ENCODE measurements at regions not wholly inside any gene's neighbourhood (a gene's known extent, or its start where the extent isn't known, plus 50 kb on each side); places are given as distances from the start of the nearest gene placed in this dataset.

GRCh38 chr16:80122115-80122514 is 418.7 kb upstream of the DYNLRB2 start:
- Mint-ChIP-seq H3K4me1 (no peaks in the 10 kb centered on the region), H3K9me3 (no peaks in the 10 kb centered on the region), H3K4me3 (no peak overlapping the region), H3K27me3 (peaks cover 34% of the 10 kb centered on the region), H3K27ac (no peak overlapping the region), H3K36me3 (ENCODE audit: low read depth) (no peaks in the 10 kb centered on the region)
- ATAC-seq (replicated peaks), result no peak

GRCh38 chr16:80121522-80121909 is 419.3 kb upstream of the DYNLRB2 start:
- Mint-ChIP-seq H3K27me3 (peaks cover 34% of the 10 kb centered on the region), H3K4me1 (no peaks in the 10 kb centered on the region)
- ATAC-seq (replicated peaks), result no peak

GRCh38 chr16:80120899-80121521 is 419.8 kb upstream of the DYNLRB2 start:
- ATAC-seq (replicated peaks), result no peak
- H3K4me1 Mint-ChIP-seq, result no peaks in the 10 kb centered on the region
- no peak overlapping the region for H3K4me3 Mint-ChIP-seq
- peaks cover 34% of the 10 kb centered on the region for H3K27me3 Mint-ChIP-seq
- H3K36me3 Mint-ChIP-seq (ENCODE audit: low read depth), result no peaks in the 10 kb centered on the region
- H3K9me3 Mint-ChIP-seq, result no peaks in the 10 kb centered on the region
- no peak overlapping the region for H3K27ac Mint-ChIP-seq

More at GRCh38 chr16:80121522-80121909, 419.3 kb upstream of the DYNLRB2 start:
- Mint-ChIP-seq H3K9me3 (no peaks in the 10 kb centered on the region), H3K27ac (no peak overlapping the region), H3K4me3 (no peak overlapping the region), H3K36me3 (ENCODE audit: low read depth) (no peaks in the 10 kb centered on the region)

- no peak for ATAC-seq (replicated peaks)
- Mint-ChIP-seq H3K4me3 (no peak overlapping the region), H3K27ac (no peak overlapping the region), H3K9me3 (no peaks in the 10 kb centered on the region), H3K4me1 (no peaks in the 10 kb centered on the region), H3K27me3 (peaks cover 31% of the 10 kb centered on the region), H3K36me3 (ENCODE audit: low read depth) (no peaks in the 10 kb centered on the region)
Measured at GRCh38 chr16:80117556-80118130, 423.1 kb upstream of the DYNLRB2 start.

DNA sequence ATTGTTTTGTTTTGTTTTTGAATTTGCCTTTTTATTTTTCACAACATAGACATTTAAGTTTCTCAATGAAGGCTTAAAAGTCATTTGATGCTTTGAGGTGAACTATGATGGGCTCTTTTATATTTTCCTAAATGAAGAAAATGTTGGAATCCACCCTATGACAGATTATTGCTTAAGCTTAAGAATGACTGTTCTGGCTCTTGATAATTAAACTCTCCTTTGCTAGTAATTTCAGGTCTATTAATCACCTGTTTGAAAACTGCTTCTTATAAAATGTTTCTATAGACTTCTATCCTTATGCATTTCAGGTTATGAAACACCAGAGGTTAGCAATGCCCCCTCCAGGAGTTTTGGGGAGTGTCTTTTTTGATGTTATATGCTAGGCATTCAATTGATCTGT is 424.1 kb upstream of the DYNLRB2 start:
- Mint-ChIP-seq H3K27ac (no peak overlapping the region), H3K27me3 (peaks cover 30% of the 10 kb centered on the region), H3K9me3 (no peaks in the 10 kb centered on the region), H3K4me1 (no peaks in the 10 kb centered on the region), H3K36me3 (ENCODE audit: low read depth) (no peaks in the 10 kb centered on the region), H3K4me3 (no peak overlapping the region)
- ATAC-seq (replicated peaks), result no peak

- ATAC-seq (replicated peaks), result no peak
- Mint-ChIP-seq H3K27ac (no peak overlapping the region), H3K4me3 (no peak overlapping the region), H3K27me3 (peaks cover 26% of the 10 kb centered on the region), H3K9me3 (peaks cover 4% of the 10 kb centered on the region), H3K4me1 (no peaks in the 10 kb centered on the region), H3K36me3 (ENCODE audit: low read depth) (no peaks in the 10 kb centered on the region)
Measured at GRCh38 chr16:80114699-80115098, 426.1 kb upstream of the DYNLRB2 start.

GRCh38 chr16:80113873-80114574 is 426.8 kb upstream of the DYNLRB2 start:
- ATAC-seq (replicated peaks), result no peak
- peaks cover 21% of the 10 kb centered on the region for H3K27me3 Mint-ChIP-seq
- H3K4me3 Mint-ChIP-seq, result no peak overlapping the region
- peaks cover 4% of the 10 kb centered on the region for H3K9me3 Mint-ChIP-seq
- H3K4me1 Mint-ChIP-seq, result no peaks in the 10 kb centered on the region
- no peak overlapping the region for H3K27ac Mint-ChIP-seq
- no peaks in the 10 kb centered on the region for H3K36me3 Mint-ChIP-seq (ENCODE audit: low read depth)

GRCh38 chr16:80109581-80109980 is 431.2 kb upstream of the DYNLRB2 start:
- H3K27ac Mint-ChIP-seq, result no peak overlapping the region
- peaks cover 8% of the 10 kb centered on the region for H3K9me3 Mint-ChIP-seq

DNA sequence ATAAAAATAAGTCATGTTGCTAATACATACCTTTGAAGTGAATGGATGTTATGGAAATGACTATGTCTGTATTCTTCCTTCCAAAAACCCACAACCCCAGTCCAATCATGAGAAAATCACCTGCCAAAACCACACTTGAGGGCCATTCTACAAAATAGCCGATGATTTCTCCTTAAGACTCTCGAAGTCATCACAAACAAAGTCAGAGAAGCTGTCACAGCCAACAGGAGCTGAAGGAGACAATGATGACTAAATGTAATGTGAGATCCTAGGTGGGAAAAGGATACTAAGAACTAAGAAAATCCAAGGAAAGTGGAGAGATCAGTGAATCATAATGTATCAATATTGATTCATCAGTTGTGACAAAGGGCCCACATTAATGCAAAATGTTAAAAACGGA is 432.9 kb upstream of the DYNLRB2 start:
- no peak overlapping the region for H3K27ac Mint-ChIP-seq
- peaks cover 8% of the 10 kb centered on the region for H3K9me3 Mint-ChIP-seq
- no peak for ATAC-seq (replicated peaks)
- H3K36me3 Mint-ChIP-seq (ENCODE audit: low read depth), result no peaks in the 10 kb centered on the region
- no peaks in the 10 kb centered on the region for H3K4me1 Mint-ChIP-seq
- H3K4me3 Mint-ChIP-seq, result no peak overlapping the region
- H3K27me3 Mint-ChIP-seq, result peaks cover 44% of the 10 kb centered on the region

More at GRCh38 chr16:80109581-80109980, 431.2 kb upstream of the DYNLRB2 start:
- Mint-ChIP-seq H3K27me3 (peaks cover 34% of the 10 kb centered on the region), H3K36me3 (ENCODE audit: low read depth) (no peaks in the 10 kb centered on the region), H3K4me3 (no peak overlapping the region), H3K4me1 (no peaks in the 10 kb centered on the region)
- no peak for ATAC-seq (replicated peaks)

DNA sequence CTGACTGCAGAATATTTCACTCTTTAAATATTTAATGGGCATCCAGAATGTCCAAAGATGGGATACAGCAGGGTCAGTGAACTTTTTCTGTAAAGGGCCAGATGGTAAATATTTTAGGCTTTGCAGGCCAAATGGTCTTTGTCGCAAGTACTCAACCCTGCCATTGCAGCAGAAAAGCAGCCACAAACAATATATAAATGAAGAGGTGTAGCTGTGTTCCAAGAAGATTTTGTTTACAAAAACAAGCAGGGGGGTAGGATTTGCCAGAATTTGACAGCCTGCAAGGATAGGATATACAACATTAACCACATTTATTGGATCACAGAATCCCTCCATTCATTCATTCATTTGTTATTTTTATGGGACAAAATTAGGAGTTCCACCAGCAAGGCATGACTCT is 435.0 kb upstream of the DYNLRB2 start:
- Mint-ChIP-seq H3K36me3 (ENCODE audit: low read depth) (no peaks in the 10 kb centered on the region), H3K27ac (no peak overlapping the region), H3K27me3 (peaks cover 38% of the 10 kb centered on the region), H3K9me3 (peaks cover 3% of the 10 kb centered on the region), H3K4me3 (no peak overlapping the region), H3K4me1 (no peaks in the 10 kb centered on the region)
- ATAC-seq (replicated peaks), result no peak

GRCh38 chr16:80105160-80105559 is 435.6 kb upstream of the DYNLRB2 start:
- Mint-ChIP-seq H3K4me1 (no peaks in the 10 kb centered on the region), H3K36me3 (ENCODE audit: low read depth) (no peaks in the 10 kb centered on the region), H3K9me3 (peaks cover 3% of the 10 kb centered on the region), H3K4me3 (no peak overlapping the region), H3K27me3 (peaks cover 38% of the 10 kb centered on the region), H3K27ac (no peak overlapping the region)
- no peak for ATAC-seq (replicated peaks)

DNA sequence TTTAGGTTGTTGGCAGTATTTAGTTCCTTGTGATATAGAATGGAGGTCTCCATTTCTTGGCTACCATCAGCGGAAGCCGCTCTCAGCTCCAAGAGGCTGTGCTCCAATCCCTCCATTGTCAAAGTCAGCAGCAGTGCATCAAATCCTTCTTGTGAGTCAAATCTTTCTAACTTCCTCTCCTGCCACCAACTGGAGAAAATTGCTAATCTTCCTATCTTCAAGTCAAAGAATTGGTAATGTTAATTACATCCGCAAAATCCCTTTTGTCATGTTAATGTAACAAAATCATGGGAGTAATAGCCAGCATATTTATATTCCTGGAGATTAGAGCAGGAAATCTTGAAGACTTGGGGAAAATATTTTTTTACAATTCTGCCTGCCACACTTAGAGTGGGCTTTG is 436.4 kb upstream of the DYNLRB2 start:
- no peak for ATAC-seq (replicated peaks)
- Mint-ChIP-seq H3K36me3 (ENCODE audit: low read depth) (no peaks in the 10 kb centered on the region), H3K4me3 (no peak overlapping the region), H3K27me3 (peaks cover 38% of the 10 kb centered on the region), H3K9me3 (peaks cover 3% of the 10 kb centered on the region), H3K4me1 (no peaks in the 10 kb centered on the region), H3K27ac (no peak overlapping the region)

DNA sequence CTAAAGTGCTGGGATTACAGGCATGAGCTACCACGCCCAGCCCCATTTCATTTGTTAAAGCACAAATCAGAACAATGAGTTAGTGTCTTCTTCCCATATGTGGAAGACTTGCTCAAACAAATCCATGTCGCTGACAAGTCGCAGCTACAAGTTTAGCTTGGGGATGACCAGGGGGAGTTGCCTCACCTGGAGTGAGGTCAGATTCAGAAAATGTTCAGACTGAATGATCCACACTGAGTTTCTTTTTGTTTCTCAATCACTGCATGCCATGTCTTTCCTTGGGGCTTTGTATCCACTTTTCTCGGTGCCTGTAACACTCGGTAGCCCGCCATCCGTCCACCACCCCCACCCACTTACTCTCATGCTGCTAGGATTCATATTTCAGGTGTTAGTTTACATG is 437.3 kb upstream of the DYNLRB2 start:
- peaks cover 44% of the 10 kb centered on the region for H3K27me3 Mint-ChIP-seq
- H3K27ac Mint-ChIP-seq, result no peak overlapping the region
- peaks cover 8% of the 10 kb centered on the region for H3K9me3 Mint-ChIP-seq
- H3K4me3 Mint-ChIP-seq, result no peak overlapping the region
- H3K4me1 Mint-ChIP-seq, result no peaks in the 10 kb centered on the region
- no peak for ATAC-seq (replicated peaks)
- H3K36me3 Mint-ChIP-seq (ENCODE audit: low read depth), result no peaks in the 10 kb centered on the region

DNA sequence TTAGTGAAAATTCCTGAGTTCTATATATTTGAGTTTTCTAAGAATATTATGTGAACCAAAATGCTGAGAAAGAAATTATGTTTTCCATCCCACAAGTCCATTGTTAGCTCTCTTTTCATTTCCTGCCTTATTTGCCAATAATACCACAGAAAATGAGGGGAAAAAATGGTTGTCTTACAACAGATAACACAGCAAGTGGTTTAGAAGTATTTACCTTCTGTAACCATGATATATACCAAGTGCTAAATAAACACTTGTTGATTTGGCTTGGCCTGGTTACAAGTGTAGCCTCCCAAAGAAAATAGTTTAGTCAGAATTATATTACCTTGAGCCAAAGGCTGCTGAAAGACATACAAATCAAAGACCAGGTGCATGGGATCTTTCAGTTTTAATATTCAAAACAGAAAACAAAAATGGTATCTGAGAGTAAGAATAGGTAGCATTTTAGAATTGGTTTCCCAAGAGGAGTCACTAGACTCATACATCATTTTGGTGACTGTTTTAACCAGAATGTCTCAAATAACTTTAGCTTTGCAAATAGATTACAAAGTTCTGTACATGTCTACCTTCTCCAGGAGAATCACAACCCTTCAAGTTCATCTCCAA is 439.8 kb upstream of the DYNLRB2 start:
- Mint-ChIP-seq H3K4me1 (no peaks in the 10 kb centered on the region), H3K27ac (no peak overlapping the region), H3K36me3 (ENCODE audit: low read depth) (no peaks in the 10 kb centered on the region), H3K27me3 (peaks cover 33% of the 10 kb centered on the region), H3K4me3 (no peak overlapping the region), H3K9me3 (peaks cover 4% of the 10 kb centered on the region)
- no peak for ATAC-seq (replicated peaks)

DNA sequence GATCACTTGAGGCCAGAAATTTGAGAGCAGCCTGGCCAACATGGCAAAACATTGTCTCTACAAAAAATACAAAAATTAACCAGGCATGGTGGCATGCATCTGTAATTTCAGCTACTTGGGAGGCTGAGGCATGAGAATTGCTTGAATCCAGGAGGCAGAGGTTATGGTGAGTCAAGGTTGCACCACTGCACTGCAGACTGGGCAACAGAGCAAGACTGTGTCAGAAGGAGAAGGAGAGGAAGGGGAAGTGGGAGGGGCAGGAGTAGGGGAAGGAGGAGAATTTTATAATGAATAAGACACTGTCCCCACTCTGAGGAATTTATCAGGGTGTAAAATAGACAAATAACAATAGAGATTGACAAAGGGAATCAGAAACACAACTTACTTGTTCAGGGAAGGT is 440.6 kb upstream of the DYNLRB2 start:
- Mint-ChIP-seq H3K27me3 (peaks cover 30% of the 10 kb centered on the region), H3K27ac (no peak overlapping the region), H3K9me3 (peaks cover 4% of the 10 kb centered on the region), H3K4me3 (no peak overlapping the region), H3K4me1 (no peaks in the 10 kb centered on the region), H3K36me3 (ENCODE audit: low read depth) (no peaks in the 10 kb centered on the region)
- no peak for ATAC-seq (replicated peaks)
